GM12873 (cell line): ENCODE measurements at regions not wholly inside any gene's neighbourhood (a gene's known extent, or its start where the extent isn't known, plus 50 kb on each side); places are given as distances from the start of the nearest gene placed in this dataset.

Source experiments
- CTCF ChIP-seq: IDR thresholded peaks from 2 replicates; pipeline ENCODE4 v1.5.1; 2012; ENCODE audit warnings: low read depth, mild to moderate bottlenecking, moderate library complexity, low read length, control low read depth; ENCODE audit not compliant: insufficient read depth; ENCODE audit errors: missing control alignments

- no peak for TF ChIP-seq CTCF
Observed at GRCh38 chr6:19394687-19395086, 442.5 kb upstream of the ID4 start.

DNA sequence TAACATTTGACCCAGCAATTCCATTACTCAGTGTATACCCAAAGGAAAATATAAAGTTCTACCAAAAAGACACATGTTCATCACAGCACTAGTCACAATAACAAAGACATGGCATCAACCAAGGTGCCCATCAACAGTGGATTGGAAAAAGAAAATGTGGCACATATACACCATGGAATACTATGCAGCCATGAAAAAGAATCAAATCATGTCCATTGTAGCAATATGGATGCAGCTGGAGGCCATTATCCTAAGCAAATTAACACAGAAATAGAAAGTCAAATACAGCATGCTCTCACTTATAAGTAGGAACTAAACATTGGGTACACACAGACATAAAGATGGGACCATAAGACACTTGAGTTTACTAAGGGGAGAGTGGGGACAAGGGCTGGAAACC lies 441.9 kb upstream of the ID4 start:
- TF ChIP-seq CTCF = no peak

- no peak for TF ChIP-seq CTCF
Observed at GRCh38 chr6:19399406-19399805, 437.8 kb upstream of the ID4 start.

GRCh38 chr6:19408331-19408730 lies 428.8 kb upstream of the ID4 start:
- TF ChIP-seq CTCF = no peak

DNA sequence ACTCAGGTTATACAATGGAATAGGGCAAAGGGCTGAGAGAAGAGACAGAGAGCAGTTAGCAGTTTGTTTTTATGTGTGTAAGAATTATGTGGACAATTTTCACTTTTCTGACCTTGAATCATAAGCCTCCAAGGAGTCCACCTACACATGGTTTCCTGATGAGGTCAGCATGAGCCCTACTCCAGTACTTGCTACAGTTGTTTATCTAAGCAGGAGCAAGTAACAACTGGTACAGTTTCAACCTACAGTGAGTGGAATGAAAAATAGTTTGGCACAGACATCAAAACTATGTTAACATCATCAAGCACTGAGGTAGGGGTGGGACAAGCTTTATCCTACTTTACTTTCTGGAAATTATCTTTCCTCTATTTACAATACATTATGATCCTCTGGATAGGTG lies 426.7 kb upstream of the ID4 start:
- TF ChIP-seq CTCF = no peak

DNA sequence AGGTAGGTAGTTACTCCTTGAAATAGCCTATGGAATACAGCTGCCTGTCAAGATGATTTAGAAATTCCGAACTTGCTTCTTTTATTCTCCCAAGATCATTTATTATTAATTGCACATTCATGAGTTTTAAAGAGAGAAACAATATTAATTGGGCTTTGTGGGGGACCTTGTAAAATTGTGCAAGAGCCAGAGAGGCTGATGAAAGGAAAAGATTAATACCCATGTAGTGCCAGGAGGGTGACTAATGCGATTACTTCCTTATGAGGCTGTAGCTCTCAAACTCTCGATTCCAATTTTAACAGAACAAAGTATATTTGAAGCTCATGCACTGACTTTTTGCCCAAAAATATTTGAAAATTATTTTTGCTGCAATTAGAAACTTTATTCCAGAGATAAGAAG lies 423.8 kb upstream of the ID4 start:
- no peak for TF ChIP-seq CTCF

- TF ChIP-seq CTCF = no peak
Observed at GRCh38 chr6:19415605-19416326, 421.4 kb upstream of the ID4 start.
